GM19467 (cell line): ENCODE measurements at regions not wholly inside any gene's neighbourhood (a gene's known extent, or its start where the extent isn't known, plus 50 kb on each side); places are given as distances from the start of the nearest gene placed in this dataset.
"Not testable (repeated sequence)": the region's sequence is repeated elsewhere in the genome, so short reads cannot be mapped to it uniquely, and the experiment has no call there.

Experiments used
- ATAC-seq: cut with Tn5 transposase; IDR thresholded peaks from one replicate; pipeline ENCODE4 v1.9.1; 2021; ENCODE audit warnings: mild to moderate bottlenecking, moderate library complexity; ENCODE audit not compliant: unreplicated experiment

DNA sequence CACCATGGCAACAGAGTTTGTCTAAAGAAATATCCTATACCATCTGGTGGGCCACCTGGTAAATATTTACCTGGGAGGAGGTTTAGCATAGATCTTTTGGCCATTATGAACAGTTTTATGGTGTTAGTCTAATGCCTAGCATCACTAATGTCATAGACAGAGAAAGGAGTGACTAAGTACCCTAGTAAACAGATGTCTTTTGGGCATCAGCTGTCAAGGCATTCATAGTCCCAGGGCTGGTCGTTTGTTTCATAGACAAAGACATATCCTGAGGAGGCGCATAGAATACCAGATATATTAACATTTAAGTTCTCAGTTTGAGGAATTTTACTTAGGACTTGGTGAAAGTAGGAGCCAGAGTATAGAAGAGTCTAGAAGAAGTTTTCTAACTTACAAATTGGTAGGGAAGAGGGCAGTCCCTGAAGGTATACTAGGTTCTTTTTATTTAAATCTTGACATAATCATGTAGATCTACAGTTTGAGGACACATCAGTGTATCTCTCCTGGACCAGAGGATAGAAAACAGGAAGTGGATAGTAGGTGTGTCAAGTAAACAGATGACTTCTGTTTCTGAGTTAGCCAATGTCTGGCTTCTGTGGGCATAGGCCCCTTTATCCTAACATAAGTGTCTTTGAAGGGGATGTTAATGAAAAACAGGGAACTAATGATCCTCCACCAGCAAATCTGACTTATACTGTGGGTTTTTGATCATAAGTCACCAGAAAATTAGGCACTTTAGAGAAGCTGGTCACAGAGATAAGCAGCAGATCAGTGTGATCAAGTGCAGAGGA is 105.0 kb upstream of the PRSS3 start:
- no peak for ATAC-seq

- ATAC-seq = no peak
These were observed 100.1 kb upstream of the PRSS3 start for GRCh38 chr9:33695299-33695698.

DNA sequence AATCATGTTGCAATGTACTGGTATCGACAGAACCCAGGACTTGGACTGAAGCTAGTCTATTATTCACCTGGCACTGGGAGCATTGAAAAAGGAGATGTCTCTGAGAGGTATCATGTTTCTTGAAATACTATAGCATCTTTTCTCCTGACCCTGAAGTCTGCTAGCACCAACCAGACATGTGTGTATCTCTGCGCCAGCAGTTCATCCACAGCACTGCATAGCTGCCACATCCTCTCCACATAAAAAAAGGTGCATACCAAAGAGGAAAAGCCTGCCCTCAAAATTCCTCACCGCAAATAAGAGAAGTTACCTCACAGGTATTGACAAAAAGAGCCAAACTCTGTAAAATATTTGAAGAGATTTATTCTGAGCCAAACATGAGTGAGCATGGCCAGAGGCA is 99.5 kb upstream of the PRSS3 start:
- ATAC-seq = no peak

GRCh38 chr9:33697171-33697570 is 98.2 kb upstream of the PRSS3 start:
- no peak for ATAC-seq

DNA sequence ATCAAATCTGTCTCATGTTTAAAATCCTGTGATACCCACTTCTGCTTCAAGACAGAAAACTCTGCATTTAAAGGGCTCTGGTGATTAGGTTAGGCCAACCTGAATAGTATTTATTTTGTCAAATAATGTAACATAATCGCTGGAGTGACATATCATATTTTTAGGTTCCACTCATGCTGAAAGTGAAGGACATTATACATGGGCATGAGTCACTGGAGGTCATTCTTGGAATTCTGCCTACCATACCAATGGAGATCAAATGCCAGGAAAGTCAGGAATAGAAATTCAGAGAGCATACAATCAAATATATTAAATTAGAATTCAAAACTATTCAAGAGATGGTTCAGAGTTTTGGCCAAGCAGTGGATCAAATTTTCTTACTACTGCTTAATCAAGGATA is 97.1 kb upstream of the PRSS3 start:
- ATAC-seq = no peak

DNA sequence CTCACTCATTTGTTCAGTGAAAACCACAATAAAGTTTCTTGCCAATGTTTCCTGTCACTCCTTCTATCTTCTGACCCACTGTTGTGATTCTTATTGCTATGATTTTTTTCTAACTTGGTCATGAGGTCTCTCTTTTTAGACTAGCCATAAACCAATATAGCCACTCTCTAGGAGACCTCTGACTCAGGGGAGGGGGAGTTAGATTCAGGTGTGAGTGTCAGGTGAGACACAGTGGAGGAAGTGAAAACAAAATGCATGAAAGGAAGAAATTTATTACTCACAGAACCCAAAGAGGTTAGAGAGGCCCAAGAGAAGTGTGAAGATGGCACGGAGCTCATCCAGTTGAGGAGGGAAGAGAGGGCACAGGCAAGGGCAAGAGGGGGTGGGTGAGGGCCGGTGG is 94.4 kb upstream of the PRSS3 start:
- ATAC-seq = not testable (repeated sequence)

DNA sequence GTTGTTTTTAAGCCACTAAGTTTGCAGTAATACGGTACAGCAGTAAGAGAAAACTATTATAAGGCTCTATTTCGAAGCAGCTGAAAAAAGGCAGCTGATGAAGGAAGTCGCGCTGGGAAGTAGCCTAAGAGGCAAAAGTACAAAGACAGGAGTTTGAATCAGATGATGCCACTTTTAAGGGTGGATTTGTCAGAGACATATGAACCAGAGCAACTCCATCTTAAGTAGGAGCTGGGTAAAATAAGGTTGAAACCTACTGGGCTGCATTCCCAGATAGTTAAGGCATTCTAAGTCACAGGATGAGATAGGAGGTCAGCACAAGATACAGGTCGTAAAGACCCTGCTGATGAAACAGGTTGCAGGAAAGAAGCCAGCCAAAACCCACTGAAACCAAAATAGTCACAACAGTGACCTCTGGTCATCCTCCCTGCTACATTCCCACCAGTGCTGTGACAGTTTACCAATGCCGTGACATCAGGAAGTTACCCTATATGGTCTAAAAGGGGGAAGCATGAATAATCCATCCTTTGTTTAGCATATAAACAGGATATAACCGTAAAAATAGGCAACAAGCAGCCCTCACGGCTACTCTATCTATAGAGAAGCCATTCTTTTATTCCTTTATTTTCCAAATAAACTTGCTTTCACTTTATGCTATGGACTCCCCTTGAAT is 91.8 kb upstream of the PRSS3 start:
- ATAC-seq = no peak

DNA sequence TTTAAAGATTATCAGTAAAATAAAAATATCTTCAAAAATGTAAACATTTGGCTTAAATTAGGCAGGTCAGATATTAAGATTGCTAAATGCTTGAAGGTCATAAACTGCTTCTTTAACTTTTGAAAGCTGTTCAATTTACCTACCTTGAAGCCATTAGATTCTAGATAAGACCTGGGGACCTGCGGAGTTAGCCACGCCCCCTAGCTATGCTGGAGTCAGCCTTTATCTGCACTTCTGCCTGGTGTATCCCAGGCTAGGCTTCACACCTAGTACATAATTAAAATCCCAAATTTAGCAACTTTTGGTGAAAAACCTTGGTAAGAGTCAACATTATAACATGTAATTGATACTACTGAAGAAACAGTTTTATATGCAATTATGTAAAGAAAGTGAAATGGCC is 89.9 kb upstream of the PRSS3 start:
- ATAC-seq = not testable (repeated sequence)

- ATAC-seq = no peak
These were observed 86.9 kb upstream of the PRSS3 start for GRCh38 chr9:33708441-33708840.

- ATAC-seq = no peak
These were observed 86.1 kb upstream of the PRSS3 start for GRCh38 chr9:33709269-33709668.

GRCh38 chr9:33711418-33711817 is 83.9 kb upstream of the PRSS3 start:
- not testable (repeated sequence) for ATAC-seq

GRCh38 chr9:33714989-33715388 is 80.4 kb upstream of the PRSS3 start:
- no peak for ATAC-seq

- no peak for ATAC-seq
These were observed 76.4 kb upstream of the PRSS3 start for GRCh38 chr9:33718987-33719386.

DNA sequence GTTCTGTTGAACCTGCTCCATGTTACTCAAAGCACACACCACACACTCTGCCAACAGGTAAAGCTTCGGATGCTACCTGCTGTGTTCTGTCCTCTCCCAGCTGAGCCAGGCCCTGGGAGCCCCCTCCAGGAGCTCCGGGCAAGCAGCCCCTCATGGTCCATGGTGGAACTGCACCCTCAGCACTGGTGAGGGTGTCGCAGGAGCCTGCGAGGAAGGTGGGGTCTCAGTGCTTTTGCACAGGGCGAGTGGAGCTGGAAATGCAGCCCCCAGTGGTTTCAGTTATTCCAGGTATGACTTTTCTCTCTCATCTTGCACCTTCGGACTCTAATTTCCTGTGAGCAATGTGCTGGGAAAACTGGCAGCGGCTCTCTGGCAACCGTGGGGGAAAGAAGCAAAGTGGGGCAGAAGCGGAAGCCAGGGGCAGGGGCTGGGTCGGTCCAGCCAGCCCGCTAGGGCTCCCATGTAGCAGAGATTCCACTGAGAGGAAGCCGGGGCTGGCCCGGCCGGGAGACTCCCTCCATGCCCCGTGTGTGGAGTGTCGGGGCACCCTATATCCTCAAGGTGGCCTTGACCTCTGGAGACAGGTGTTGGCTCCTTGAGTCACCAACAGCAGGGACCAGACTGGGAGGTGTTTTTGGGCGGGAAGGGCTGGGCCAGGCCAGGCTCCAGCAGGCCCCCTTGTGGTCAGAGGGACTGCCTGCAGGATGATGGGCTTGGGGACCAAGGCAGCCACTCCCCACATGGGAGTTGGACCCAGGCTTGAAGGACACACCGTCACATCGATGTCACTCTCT is 75.6 kb upstream of the PRSS3 start:
- ATAC-seq = no peak

DNA sequence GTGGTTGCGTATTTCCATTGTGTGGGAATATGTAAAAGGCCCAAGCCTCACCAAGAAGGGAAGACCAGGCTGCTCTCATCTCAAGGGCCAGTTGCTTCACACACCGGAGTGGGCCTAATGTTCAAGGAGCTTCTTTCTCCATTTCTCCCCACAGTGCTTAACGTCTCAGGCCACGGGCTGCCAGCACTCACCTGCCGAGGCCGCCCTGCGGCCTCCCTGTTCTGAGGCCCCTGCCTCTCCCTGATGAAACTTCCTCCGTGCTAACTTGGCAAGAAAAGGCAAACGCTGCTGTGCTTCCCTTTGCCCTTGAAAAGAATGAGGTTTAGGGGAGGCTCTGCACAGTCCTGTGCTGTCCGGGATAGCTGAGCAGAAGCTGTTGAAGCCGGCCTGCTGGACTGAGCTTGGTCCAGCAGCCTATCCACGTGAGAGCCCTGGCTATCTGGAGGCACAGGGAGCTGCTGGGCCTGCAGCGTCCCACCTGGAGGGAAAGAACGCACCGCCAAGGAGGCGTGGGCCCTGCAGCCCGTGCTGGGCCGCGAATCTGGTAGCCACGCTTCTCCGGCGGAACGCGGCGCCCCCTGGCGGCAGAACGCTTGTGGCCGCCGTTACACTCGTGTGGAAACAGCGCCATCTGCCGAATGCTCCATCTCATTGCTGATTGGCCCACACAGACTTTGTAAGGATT is 73.5 kb upstream of the PRSS3 start:
- peak; percentile 71 for ATAC-seq

GRCh38 chr9:33722359-33722675 is 73.0 kb upstream of the PRSS3 start:
- ATAC-seq = no peak

DNA sequence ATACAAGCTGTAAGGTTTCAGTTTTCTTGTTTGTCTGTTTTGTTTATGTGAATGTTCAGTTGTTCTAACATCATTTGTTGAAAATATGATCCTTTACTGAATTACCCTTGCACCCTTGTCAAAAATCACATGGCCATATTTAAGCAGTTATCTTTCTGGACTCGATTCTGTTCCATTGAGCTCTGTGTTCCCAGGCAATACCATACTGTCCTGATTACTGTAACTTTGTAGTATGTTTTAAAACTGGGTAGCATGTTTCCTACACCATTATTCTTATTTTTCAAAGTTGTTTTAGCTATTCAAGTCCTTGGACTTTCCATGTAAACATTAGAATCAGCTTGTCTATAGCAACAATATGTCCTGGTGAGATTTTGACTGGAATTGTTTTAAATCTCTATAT is 66.7 kb upstream of the PRSS3 start:
- no peak for ATAC-seq

DNA sequence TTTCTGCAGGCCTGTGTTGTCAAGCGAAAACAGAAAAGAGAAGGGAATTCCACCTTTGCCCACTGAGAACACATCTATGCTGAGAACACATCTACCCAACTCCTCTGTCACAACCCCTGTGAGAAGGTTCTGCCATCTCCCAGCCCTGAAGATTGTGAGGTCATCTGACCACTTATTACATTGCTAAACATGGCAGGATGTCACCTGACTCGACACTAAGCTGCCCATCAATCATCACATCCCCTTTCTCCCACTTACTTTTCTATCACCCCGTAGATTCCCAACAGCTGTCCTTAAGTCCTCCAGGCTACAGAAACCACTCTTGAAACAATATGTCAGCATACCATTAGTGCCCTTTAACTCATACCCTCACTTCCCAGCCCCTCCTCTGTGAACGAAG is 64.2 kb upstream of the PRSS3 start:
- no peak for ATAC-seq

- ATAC-seq = no peak
These were observed 63.7 kb upstream of the PRSS3 start for GRCh38 chr9:33731625-33732024.

DNA sequence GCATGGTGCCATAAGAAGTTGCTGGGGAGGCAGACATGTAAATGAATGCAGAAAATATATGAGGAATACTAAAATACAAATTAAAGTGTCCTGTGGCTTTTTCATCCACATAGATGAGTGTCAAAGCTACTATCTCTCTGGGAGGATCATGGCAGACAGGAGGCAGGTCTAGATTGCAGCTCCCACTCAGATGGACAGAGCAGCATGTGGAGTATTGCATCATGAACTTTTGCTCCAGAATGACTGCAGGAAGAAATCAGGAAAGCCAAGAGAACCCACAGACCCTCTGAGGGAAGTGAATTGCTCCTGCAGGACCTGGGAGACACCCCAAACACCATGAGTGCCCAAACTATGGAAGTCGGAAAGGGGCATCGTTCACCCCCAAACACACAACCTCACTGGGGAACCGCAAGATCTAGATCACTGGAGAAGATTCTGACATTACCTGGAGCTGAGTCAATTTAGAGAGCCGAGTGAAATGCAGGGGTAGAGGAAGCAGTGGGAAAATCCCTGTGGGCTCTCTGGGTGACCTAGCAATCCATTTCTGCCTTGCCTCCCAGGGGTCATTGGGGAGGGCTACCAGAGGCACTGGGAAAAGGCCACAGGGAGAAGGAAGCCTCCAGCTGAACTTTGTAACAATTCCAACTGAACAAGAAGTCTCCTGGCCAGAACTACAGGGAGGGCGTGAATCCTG is 61.0 kb upstream of the PRSS3 start:
- ATAC-seq = not testable (repeated sequence)
